CD4-positive, alpha-beta T cell (primary cell): ENCODE measurements at regions not wholly inside any gene's neighbourhood (a gene's known extent, or its start where the extent isn't known, plus 50 kb on each side); places are given as distances from the start of the nearest gene placed in this dataset.

ENCODE experiments used
- ATAC-seq: fragments of 200-7000 bp; cut with Tn5 transposase; one replicate; pipeline ENCODE4 v1.10.0; 2022; ENCODE audit warnings: mild to moderate bottlenecking; ENCODE audit not compliant: poor library complexity
- CTCF ChIA-PET: fragments of 350-600 bp; sonication (Branson Sonifier 250); formaldehyde crosslinking; loops from one replicate; lab custom pipeline; 2021; ENCODE audit warnings: antibody characterized with exemption, inconsistent platforms; lab: Charles Lee
- POLR2A ChIA-PET: fragments of 350-600 bp; sonication (Branson Sonifier 250); formaldehyde crosslinking; loops from one replicate; lab custom pipeline; 2021; ENCODE audit warnings: antibody characterized with exemption, inconsistent platforms; lab: Charles Lee
- DNase-seq, 14 experiments: peaks; one replicate each; pipeline ENCODE4 v3.0.0-alpha.2; 2013 to 2020; ENCODE audit warnings: mixed read lengths in 2 of 14
- H3K27ac ChIP-seq, 2 donors: one replicate each; pipeline versions ENCODE4 v1.5.1 to v1.7.0; 2013; ENCODE audit warnings: low read length in 2 of 2, low read depth in 1 of 2, mild to moderate bottlenecking in 1 of 2
- H3K27me3 ChIP-seq, 2 experiments: 1 replicate in 1 of 2; 2 replicates in 1 of 2; pipeline versions ENCODE4 v1.6.1 to v1.7.0; 2013; ENCODE audit warnings: low read length in 2 of 2, control low read depth in 1 of 2, mild to moderate bottlenecking in 1 of 2, moderate library complexity in 1 of 2; ENCODE audit not compliant: insufficient read depth in 2 of 2, control insufficient read depth in 1 of 2
- H3K36me3 ChIP-seq: one replicate; pipeline ENCODE4 v1.6.1; 2013; ENCODE audit warnings: low read length, control low read depth; ENCODE audit not compliant: insufficient read depth
- H3K4me1 ChIP-seq: one replicate; pipeline ENCODE4 v1.6.1; 2013; ENCODE audit warnings: low read length, control low read depth; ENCODE audit not compliant: insufficient read depth
- H3K4me3 ChIP-seq: one replicate; pipeline ENCODE4 v1.5.1; 2013; ENCODE audit warnings: mild to moderate bottlenecking, low read length, moderate library complexity
- H3K9me3 ChIP-seq, 2 experiments: 1 replicate in 1 of 2; 2 replicates in 1 of 2; pipeline versions ENCODE4 v1.6.1 to v1.7.0; 2013; ENCODE audit warnings: low read length in 2 of 2, mild to moderate bottlenecking in 2 of 2, control low read depth in 1 of 2, moderate library complexity in 1 of 2; ENCODE audit not compliant: control insufficient read depth in 1 of 2, insufficient read depth in 1 of 2
- H3K27ac Mint-ChIP-seq: one replicate; pipeline ENCODE4 v1.8.0; 2020; ENCODE audit warnings: mixed read lengths
- H3K27me3 Mint-ChIP-seq: one replicate; pipeline ENCODE4 v1.8.0; 2021; ENCODE audit warnings: mixed read lengths
- H3K36me3 Mint-ChIP-seq: one replicate; pipeline ENCODE4 v1.8.0; 2021; ENCODE audit warnings: low read depth, mixed read lengths
- H3K4me1 Mint-ChIP-seq: one replicate; pipeline ENCODE4 v1.8.0; 2021; ENCODE audit warnings: low read depth, mixed read lengths
- H3K4me3 Mint-ChIP-seq: one replicate; pipeline ENCODE4 v1.8.0; 2020; ENCODE audit warnings: mild to moderate bottlenecking, mixed read lengths
- H3K9me3 Mint-ChIP-seq: one replicate; pipeline ENCODE4 v1.8.0; 2020; ENCODE audit warnings: mixed read lengths
- CTCF ChIP-seq: fragments of 200-600 bp; IDR thresholded peaks from one replicate; pipeline ENCODE4 v1.8.0; 2022; ENCODE audit warnings: antibody characterized with exemption, mild to moderate bottlenecking
- intact Hi-C, 2 experiments: fragments of 100-400 bp; cut with DNase I in 1 of 2; cut with micrococcal nuclease in 1 of 2; formaldehyde crosslinking; loops; one replicate each; pipeline versions ENCODE4 v1.15.1 to v1.9.0; 2023 to 2025; cut with DNase I, micrococcal nuclease

DNA sequence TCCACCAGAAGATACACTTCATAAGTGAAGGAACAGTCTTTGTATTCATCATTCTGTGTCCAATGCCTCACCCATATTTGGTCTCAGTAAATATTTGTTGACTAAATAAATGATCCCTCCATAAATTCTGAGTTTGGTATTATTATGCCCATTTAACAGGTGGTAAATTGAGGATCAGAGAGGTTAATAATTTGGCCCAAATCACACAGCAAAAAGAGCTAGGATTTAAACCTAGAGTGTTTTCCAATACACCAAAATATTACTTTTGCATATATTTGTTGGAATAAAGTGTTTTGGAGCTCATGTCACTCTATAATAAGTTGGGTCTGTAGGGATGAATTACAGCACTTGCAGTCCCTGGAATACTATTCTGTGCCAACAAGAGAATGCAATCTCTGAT lies 470.3 kb downstream of the ARHGEF28 start:
- Mint-ChIP-seq H3K4me1 (no peaks in the 10 kb centered on the region), H3K27ac (no peak overlapping the region), H3K9me3 (no peaks in the 10 kb centered on the region), H3K36me3 (no peaks in the 10 kb centered on the region), H3K4me3 (no peak overlapping the region), H3K27me3 (no peaks in the 10 kb centered on the region)
- no peaks in the 10 kb centered on the region for H3K36me3 ChIP-seq
- ChIA-PET POLR2A (no interaction called here), CTCF (no interaction called here)
- peaks cover 0 to 4% of the 10 kb centered on the region in 2 experiments for H3K9me3 ChIP-seq
- no peaks in the 10 kb centered on the region for H3K4me1 ChIP-seq
- ATAC-seq, result no peak
- no peak overlapping the region for H3K4me3 ChIP-seq
- intact Hi-C loops, result no loop called here
- no peaks in the 10 kb centered on the region for H3K27me3 ChIP-seq
- no peak for DNase-seq
- H3K27ac ChIP-seq, result no peak overlapping the region
- no peak for TF ChIP-seq CTCF

DNA sequence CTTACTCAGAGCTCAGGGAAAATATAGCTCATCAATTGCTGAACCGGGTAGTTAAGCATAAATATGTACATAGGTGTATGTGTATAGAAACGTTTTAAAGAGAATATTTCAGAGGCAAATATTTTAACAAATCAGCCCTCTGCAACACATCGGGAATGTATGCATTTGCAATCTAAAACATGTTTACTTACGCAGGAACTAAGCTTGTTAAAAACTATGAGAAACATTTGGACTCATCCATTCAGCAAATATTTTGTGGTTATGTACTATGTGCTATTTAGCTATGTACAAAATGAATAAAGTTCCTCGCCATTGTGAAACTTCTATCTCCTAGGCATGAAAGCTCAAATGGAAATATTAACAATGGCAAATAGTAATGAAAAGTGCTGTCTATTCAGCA lies 469.9 kb downstream of the ARHGEF28 start:
- Histone ChIP-seq H3K4me3 (no peak overlapping the region), H3K9me3 (peaks cover 0 to 4% of the 10 kb centered on the region in 2 experiments), H3K27ac (no peak overlapping the region), H3K36me3 (no peaks in the 10 kb centered on the region), H3K27me3 (no peaks in the 10 kb centered on the region), H3K4me1 (no peaks in the 10 kb centered on the region)
- DNase-seq, result no peak
- ChIA-PET CTCF (no interaction called here), POLR2A (no interaction called here)
- H3K4me3 Mint-ChIP-seq, result no peak overlapping the region
- no peaks in the 10 kb centered on the region for H3K27me3 Mint-ChIP-seq
- no peak for TF ChIP-seq CTCF
- intact Hi-C loops, result no loop called here
- no peak overlapping the region for H3K27ac Mint-ChIP-seq
- no peak for ATAC-seq
- H3K9me3 Mint-ChIP-seq, result no peaks in the 10 kb centered on the region
- no peaks in the 10 kb centered on the region for H3K36me3 Mint-ChIP-seq
- no peaks in the 10 kb centered on the region for H3K4me1 Mint-ChIP-seq

GRCh38 chr5:74094782-74095108 lies 468.7 kb downstream of the ARHGEF28 start:
- DNase-seq, result no peak
- Histone ChIP-seq H3K27me3 (no peaks in the 10 kb centered on the region), H3K4me3 (no peak overlapping the region), H3K4me1 (no peaks in the 10 kb centered on the region), H3K36me3 (no peaks in the 10 kb centered on the region), H3K27ac (no peak overlapping the region), H3K9me3 (peaks cover 0 to 4% of the 10 kb centered on the region in 2 experiments)
- POLR2A ChIA-PET, result no interaction called here
- Mint-ChIP-seq H3K27me3 (peaks cover 3% of the 10 kb centered on the region), H3K9me3 (no peaks in the 10 kb centered on the region), H3K4me3 (no peak overlapping the region), H3K36me3 (no peaks in the 10 kb centered on the region), H3K27ac (no peak overlapping the region), H3K4me1 (no peaks in the 10 kb centered on the region)
- no peak for ATAC-seq
- no peak for TF ChIP-seq CTCF
- CTCF ChIA-PET, result no interaction called here
- intact Hi-C loops, result no loop called here
